ENCODE measurements at regions not wholly inside any gene's neighbourhood (a gene's known extent, or its start where the extent isn't known, plus 50 kb on each side); places are given as distances from the start of the nearest gene placed in this dataset.

- no peaks in the 10 kb centered on the region for H3K27me3 ChIP-seq (ENCODE audit: insufficient read depth)
- H4K20me1 ChIP-seq (replicated peaks; ENCODE audit: insufficient read depth) = no peaks in the 10 kb centered on the region
- DNase-seq (ENCODE audit: low spot score) (no peak), ATAC-seq (no peak)
- H3K36me3 Mint-ChIP-seq (ENCODE audit: low read depth) = no peaks in the 10 kb centered on the region
- H3K27ac ChIP-seq (ENCODE audit: low read depth) = no peak overlapping the region
- no peak overlapping the region for H3K4me3 Mint-ChIP-seq
- H3K27ac Mint-ChIP-seq = no peak overlapping the region
- no peak overlapping the region for H3K4me3 ChIP-seq
- no peaks in the 10 kb centered on the region for H3F3A ChIP-seq (replicated peaks; ENCODE audit: low read depth)
- H3K9me3 Mint-ChIP-seq = no peaks in the 10 kb centered on the region
- no peaks in the 10 kb centered on the region for H3K79me2 ChIP-seq (replicated peaks; ENCODE audit: insufficient read depth)
- H3K9me2 ChIP-seq (ENCODE audit: insufficient read depth) = 0 out of 2 replicates have a peak, but pooled peaks cover 5% of the 10 kb centered on the region
- H3K4me1 Mint-ChIP-seq = no peaks in the 10 kb centered on the region
- no peaks in the 10 kb centered on the region for H3K27me3 Mint-ChIP-seq (ENCODE audit: insufficient read depth, low read depth, poor library complexity)
- H2AFZ ChIP-seq = no peak overlapping the region
- no peak overlapping the region for H3K4me2 ChIP-seq
- no peaks in the 10 kb centered on the region for H3K4me1 ChIP-seq (ENCODE audit: insufficient read depth)
- TF ChIP-seq ETS1 (IDR thresholded peaks at IDR 0.05) = no peak
- no peak for TF ChIP-seq JUNB (IDR thresholded peaks at IDR 0.05; ENCODE audit: unreplicated experiment)
- TF ChIP-seq ZNF114 (CRISPR knock-in tag; IDR thresholded peaks at IDR 0.05) = no peak
- TF ChIP-seq CREB1 (CRISPR knock-in tag; IDR thresholded peaks at IDR 0.05; ENCODE audit: low read depth) = no peak
- TF ChIP-seq EZH2phosphoT487 (IDR thresholded peaks at IDR 0.05; ENCODE audit: unreplicated experiment) = no peak
- no peak for TF ChIP-seq ZNF331 (CRISPR knock-in tag; IDR thresholded peaks at IDR 0.05; ENCODE audit: low read depth)
- no peak for TF ChIP-seq EZH2 (IDR thresholded peaks at IDR 0.05; ENCODE audit: low read depth, unreplicated experiment)
- TF ChIP-seq STAT1 (IDR thresholded peaks at IDR 0.05; ENCODE audit: unreplicated experiment) = no peak
- TF ChIP-seq, protein P1, sequence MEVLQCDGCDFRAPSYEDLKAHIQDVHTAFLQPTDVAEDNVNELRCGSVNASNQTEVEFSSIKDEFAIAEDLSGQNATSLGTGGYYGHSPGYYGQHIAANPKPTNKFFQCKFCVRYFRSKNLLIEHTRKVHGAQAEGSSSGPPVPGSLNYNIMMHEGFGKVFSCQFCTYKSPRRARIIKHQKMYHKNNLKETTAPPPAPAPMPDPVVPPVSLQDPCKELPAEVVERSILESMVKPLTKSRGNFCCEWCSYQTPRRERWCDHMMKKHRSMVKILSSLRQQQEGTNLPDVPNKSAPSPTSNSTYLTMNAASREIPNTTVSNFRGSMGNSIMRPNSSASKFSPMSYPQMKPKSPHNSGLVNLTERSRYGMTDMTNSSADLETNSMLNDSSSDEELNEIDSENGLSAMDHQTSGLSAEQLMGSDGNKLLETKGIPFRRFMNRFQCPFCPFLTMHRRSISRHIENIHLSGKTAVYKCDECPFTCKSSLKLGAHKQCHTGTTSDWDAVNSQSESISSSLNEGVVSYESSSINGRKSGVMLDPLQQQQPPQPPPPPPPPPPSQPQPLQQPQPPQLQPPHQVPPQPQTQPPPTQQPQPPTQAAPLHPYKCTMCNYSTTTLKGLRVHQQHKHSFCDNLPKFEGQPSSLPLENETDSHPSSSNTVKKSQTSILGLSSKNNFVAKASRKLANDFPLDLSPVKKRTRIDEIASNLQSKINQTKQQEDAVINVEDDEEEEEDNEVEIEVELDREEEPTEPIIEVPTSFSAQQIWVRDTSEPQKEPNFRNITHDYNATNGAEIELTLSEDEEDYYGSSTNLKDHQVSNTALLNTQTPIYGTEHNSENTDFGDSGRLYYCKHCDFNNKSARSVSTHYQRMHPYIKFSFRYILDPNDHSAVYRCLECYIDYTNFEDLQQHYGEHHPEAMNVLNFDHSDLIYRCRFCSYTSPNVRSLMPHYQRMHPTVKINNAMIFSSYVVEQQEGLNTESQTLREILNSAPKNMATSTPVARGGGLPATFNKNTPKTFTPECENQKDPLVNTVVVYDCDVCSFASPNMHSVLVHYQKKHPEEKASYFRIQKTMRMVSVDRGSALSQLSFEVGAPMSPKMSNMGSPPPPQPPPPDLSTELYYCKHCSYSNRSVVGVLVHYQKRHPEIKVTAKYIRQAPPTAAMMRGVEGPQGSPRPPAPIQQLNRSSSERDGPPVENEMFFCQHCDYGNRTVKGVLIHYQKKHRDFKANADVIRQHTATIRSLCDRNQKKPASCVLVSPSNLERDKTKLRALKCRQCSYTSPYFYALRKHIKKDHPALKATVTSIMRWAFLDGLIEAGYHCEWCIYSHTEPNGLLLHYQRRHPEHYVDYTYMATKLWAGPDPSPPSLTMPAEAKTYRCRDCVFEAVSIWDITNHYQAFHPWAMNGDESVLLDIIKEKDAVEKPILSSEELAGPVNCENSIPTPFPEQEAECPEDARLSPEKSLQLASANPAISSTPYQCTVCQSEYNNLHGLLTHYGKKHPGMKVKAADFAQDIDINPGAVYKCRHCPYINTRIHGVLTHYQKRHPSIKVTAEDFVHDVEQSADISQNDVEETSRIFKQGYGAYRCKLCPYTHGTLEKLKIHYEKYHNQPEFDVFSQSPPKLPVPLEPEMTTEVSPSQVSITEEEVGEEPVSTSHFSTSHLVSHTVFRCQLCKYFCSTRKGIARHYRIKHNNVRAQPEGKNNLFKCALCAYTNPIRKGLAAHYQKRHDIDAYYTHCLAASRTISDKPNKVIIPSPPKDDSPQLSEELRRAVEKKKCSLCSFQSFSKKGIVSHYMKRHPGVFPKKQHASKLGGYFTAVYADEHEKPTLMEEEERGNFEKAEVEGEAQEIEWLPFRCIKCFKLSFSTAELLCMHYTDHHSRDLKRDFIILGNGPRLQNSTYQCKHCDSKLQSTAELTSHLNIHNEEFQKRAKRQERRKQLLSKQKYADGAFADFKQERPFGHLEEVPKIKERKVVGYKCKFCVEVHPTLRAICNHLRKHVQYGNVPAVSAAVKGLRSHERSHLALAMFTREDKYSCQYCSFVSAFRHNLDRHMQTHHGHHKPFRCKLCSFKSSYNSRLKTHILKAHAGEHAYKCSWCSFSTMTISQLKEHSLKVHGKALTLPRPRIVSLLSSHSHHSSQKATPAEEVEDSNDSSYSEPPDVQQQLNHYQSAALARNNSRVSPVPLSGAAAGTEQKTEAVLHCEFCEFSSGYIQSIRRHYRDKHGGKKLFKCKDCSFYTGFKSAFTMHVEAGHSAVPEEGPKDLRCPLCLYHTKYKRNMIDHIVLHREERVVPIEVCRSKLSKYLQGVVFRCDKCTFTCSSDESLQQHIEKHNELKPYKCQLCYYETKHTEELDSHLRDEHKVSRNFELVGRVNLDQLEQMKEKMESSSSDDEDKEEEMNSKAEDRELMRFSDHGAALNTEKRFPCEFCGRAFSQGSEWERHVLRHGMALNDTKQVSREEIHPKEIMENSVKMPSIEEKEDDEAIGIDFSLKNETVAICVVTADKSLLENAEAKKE (CRISPR knock-in tag; IDR thresholded peaks at IDR 0.05) = no peak
- TF ChIP-seq, protein P2, sequence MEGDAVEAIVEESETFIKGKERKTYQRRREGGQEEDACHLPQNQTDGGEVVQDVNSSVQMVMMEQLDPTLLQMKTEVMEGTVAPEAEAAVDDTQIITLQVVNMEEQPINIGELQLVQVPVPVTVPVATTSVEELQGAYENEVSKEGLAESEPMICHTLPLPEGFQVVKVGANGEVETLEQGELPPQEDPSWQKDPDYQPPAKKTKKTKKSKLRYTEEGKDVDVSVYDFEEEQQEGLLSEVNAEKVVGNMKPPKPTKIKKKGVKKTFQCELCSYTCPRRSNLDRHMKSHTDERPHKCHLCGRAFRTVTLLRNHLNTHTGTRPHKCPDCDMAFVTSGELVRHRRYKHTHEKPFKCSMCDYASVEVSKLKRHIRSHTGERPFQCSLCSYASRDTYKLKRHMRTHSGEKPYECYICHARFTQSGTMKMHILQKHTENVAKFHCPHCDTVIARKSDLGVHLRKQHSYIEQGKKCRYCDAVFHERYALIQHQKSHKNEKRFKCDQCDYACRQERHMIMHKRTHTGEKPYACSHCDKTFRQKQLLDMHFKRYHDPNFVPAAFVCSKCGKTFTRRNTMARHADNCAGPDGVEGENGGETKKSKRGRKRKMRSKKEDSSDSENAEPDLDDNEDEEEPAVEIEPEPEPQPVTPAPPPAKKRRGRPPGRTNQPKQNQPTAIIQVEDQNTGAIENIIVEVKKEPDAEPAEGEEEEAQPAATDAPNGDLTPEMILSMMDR (conservative IDR thresholded peaks at IDR 0.05; ENCODE audit: low read depth in 2 of 2) = no peak
- TF ChIP-seq, protein P3, sequence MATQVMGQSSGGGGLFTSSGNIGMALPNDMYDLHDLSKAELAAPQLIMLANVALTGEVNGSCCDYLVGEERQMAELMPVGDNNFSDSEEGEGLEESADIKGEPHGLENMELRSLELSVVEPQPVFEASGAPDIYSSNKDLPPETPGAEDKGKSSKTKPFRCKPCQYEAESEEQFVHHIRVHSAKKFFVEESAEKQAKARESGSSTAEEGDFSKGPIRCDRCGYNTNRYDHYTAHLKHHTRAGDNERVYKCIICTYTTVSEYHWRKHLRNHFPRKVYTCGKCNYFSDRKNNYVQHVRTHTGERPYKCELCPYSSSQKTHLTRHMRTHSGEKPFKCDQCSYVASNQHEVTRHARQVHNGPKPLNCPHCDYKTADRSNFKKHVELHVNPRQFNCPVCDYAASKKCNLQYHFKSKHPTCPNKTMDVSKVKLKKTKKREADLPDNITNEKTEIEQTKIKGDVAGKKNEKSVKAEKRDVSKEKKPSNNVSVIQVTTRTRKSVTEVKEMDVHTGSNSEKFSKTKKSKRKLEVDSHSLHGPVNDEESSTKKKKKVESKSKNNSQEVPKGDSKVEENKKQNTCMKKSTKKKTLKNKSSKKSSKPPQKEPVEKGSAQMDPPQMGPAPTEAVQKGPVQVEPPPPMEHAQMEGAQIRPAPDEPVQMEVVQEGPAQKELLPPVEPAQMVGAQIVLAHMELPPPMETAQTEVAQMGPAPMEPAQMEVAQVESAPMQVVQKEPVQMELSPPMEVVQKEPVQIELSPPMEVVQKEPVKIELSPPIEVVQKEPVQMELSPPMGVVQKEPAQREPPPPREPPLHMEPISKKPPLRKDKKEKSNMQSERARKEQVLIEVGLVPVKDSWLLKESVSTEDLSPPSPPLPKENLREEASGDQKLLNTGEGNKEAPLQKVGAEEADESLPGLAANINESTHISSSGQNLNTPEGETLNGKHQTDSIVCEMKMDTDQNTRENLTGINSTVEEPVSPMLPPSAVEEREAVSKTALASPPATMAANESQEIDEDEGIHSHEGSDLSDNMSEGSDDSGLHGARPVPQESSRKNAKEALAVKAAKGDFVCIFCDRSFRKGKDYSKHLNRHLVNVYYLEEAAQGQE (IDR thresholded peaks at IDR 0.05; ENCODE audit: unreplicated experiment) = no peak
- no peak for TF ChIP-seq POLR2AphosphoS5 (IDR thresholded peaks at IDR 0.05; ENCODE audit: low read depth)
- H3K36me3 ChIP-seq (ENCODE audit: insufficient read depth) = no peaks in the 10 kb centered on the region
These were observed 106.6 kb upstream of the POC5 start for GRCh38 chr5:75823811-75824210.
